HL-60 (cell line): ENCODE measurements at regions not wholly inside any gene's neighbourhood (a gene's known extent, or its start where the extent isn't known, plus 50 kb on each side); places are given as distances from the start of the nearest gene placed in this dataset.

Experiments
- CTCF ChIP-seq: IDR thresholded peaks from one replicate; pipeline ENCODE4 v1.5.1; 2011; ENCODE audit warnings: low read length, control low read depth, inconsistent platforms; ENCODE audit not compliant: insufficient read depth
- POLR2AphosphoS5 ChIP-seq: IDR thresholded peaks from 2 replicates; pipeline ENCODE4 v1.6.1; 2012; ENCODE audit warnings: low read depth

GRCh38 chr18:60982928-60983327, 350.3 kb upstream of the CDH20 start:
- TF ChIP-seq CTCF, result no peak
- TF ChIP-seq POLR2AphosphoS5, result no peak
